Lower lobe of right lung (tissue), 2 donors: ENCODE measurements at regions not wholly inside any gene's neighbourhood (a gene's known extent, or its start where the extent isn't known, plus 50 kb on each side); places are given as distances from the start of the nearest gene placed in this dataset.
"Not testable (repeated sequence)": the region's sequence is repeated elsewhere in the genome, so short reads cannot be mapped to it uniquely, and the experiment has no call there.

Source experiments
- ATAC-seq, 2 donors: fragments of 200-7000 bp; cut with Tn5 transposase; one replicate each; pipeline ENCODE4 v1.9.1; 2020 to 2022; ENCODE audit warnings: mild to moderate bottlenecking in 2 of 2, moderate library complexity in 2 of 2
- DNase-seq: peaks from one replicate; pipeline ENCODE4 v3.0.0-alpha.2; 2020
- H3K27ac ChIP-seq: fragments of 200-600 bp; one replicate; pipeline ENCODE4 v1.8.0; 2022
- H3K27me3 ChIP-seq: fragments of 200-600 bp; one replicate; pipeline ENCODE4 v1.8.0; 2022; ENCODE audit warnings: low read depth
- H3K36me3 ChIP-seq: fragments of 200-600 bp; one replicate; pipeline ENCODE4 v1.8.0; 2022; ENCODE audit warnings: mild to moderate bottlenecking
- H3K4me1 ChIP-seq: fragments of 200-600 bp; one replicate; pipeline ENCODE4 v1.8.0; 2022
- H3K4me3 ChIP-seq: fragments of 200-600 bp; one replicate; pipeline ENCODE4 v1.8.0; 2022; ENCODE audit warnings: mild to moderate bottlenecking
- H3K9me3 ChIP-seq: fragments of 200-600 bp; one replicate; pipeline ENCODE4 v1.8.0; 2022
- intact Hi-C: fragments of 100-400 bp; cut with DNase I; formaldehyde crosslinking; loops from one replicate; pipeline ENCODE4 v1.11.0; 2022
- donor health status: DM: no; HTN: yes; CAD: no; lungs with severe emphysema.

DNA sequence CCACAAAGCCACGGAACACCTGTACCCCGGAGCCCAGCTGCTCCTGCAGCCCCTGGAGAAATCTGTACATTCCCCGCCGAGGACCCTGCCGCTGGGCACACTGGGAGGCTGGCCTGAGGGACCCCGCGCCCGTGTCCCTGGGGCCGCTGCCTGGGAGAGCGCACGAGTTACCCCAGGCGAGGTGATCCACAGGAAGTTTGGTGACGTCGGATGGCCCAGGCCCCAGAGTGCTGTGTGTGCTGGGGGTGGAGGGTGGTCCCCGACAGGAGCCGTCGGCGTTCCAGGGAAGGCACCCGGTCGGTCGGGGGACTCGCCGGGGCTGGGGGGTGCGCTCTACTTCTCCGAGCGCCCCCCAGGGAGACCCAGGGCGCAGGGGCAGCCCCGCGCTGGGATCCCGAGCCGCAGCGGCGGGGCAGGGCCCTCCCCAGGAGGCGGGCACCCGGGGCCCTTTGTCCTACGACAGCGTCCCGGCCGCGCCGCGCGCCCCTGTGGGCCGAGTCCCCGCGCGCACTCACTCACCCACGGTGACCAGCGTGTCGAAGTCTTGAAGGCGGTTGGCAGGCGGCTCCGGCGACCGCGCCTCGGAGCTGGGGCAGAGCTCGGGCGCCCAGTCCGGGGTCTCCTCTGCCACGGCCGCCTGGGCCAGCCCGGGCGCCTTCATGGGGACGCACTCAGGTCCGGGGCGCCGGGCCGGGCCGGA is 129.5 kb upstream of the PRKX start:
- DNase-seq, intact Hi-C loops, H3K36me3 ChIP-seq, H3K9me3 ChIP-seq, H3K4me1 ChIP-seq, H3K27ac ChIP-seq, H3K4me3 ChIP-seq, H3K27me3 ChIP-seq: not testable (repeated sequence)
- ATAC-seq = peak in 1 of 2 donors; percentile 70

GRCh38 chrX:3838754-3839153 is 125.3 kb upstream of the PRKX start:
- ATAC-seq, H3K27me3 ChIP-seq, H3K4me1 ChIP-seq, H3K27ac ChIP-seq, H3K4me3 ChIP-seq, H3K36me3 ChIP-seq, H3K9me3 ChIP-seq, intact Hi-C loops, DNase-seq: not testable (repeated sequence)

DNA sequence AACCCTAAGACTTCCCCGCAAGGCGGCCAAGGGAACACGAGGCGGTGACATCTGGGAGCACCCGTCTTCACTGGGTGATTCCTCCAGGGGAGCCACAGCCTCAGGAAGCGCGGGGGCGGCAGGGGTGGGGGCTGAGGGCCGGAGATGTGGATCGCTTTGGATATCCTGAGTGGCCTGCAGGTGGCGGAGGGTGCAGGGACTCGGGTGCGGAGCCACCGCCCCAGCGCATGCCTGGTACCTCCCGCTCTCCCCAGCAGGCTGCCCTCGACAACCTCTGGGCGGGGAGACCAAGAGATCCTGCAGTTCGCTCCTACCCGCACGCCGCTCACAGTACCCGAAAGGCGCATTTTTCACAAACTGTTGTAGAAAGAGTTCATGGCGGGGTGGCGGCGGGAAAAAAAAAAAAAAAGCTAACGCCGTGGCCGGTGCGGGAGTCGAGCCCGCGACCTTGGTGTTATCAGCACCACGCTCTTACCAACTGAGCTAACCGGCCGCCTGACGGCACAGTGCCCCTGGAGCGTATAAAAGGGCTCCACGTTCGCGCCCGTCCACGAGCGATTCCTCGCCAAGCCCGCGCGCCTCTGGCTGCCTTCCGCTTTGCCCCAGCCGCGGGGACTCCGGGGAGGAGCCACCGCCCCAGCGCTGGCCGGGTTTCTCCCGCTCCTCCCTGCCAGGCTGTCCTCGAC is 124.7 kb upstream of the PRKX start:
- intact Hi-C loops, ATAC-seq, H3K36me3 ChIP-seq, H3K27me3 ChIP-seq, H3K4me1 ChIP-seq, H3K27ac ChIP-seq, DNase-seq, H3K4me3 ChIP-seq, H3K9me3 ChIP-seq: not testable (repeated sequence)

DNA sequence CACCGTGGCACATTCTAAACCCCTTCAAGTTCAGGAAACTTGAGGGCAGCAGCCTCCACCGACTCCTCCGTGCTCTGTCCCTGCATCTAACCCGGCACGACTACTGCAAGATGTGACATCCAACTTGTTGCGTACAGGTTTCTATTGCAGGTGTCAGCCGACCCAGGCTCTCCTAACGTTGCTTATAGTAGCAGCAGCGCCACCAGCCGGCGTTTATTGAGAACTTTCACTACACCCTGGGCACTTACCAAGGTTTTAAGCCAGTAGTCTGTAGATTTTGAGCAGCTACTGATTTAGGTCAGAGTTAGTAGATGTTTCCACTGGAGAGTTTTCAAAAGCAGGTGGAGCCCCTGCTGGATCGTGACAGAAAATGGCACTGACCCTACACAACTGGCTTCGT is 123.8 kb upstream of the PRKX start:
- H3K27ac ChIP-seq, intact Hi-C loops, DNase-seq, H3K9me3 ChIP-seq, ATAC-seq, H3K27me3 ChIP-seq, H3K36me3 ChIP-seq, H3K4me3 ChIP-seq, H3K4me1 ChIP-seq: not testable (repeated sequence)

- ATAC-seq, H3K27ac ChIP-seq, H3K36me3 ChIP-seq, H3K9me3 ChIP-seq, intact Hi-C loops, H3K4me1 ChIP-seq, H3K27me3 ChIP-seq, H3K4me3 ChIP-seq, DNase-seq: not testable (repeated sequence)
Measured at GRCh38 chrX:3833761-3834542, 120.5 kb upstream of the PRKX start.

GRCh38 chrX:3830020-3830419 is 116.6 kb upstream of the PRKX start:
- ATAC-seq, DNase-seq, H3K4me1 ChIP-seq, H3K27ac ChIP-seq, H3K36me3 ChIP-seq, H3K9me3 ChIP-seq, H3K27me3 ChIP-seq, intact Hi-C loops, H3K4me3 ChIP-seq: not testable (repeated sequence)

DNA sequence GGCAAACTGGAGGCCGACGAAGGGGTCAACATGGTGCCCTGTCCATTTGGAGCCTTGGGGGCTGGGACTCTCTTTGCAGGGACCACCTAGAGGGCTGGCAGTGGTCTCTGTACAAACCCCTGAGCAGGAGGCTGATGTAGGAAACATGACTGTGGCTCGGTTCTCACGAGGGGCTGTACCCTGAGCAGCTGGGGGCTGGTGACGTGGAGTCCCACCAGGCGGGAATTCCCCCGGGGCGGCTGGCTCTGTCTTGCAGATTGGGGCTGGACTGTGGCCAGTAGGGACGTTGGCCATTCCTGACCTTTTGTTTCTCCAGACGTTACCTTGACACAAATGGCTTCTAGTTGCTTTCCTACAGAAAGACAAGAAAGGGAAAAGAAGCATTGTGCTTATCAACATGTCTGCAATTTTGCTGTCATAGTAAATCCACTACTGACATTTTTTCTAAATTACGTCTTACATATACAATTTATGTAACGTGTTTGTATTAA is 115.6 kb upstream of the PRKX start:
- H3K36me3 ChIP-seq, DNase-seq, H3K4me1 ChIP-seq, H3K9me3 ChIP-seq, H3K4me3 ChIP-seq, H3K27me3 ChIP-seq, intact Hi-C loops, H3K27ac ChIP-seq, ATAC-seq: not testable (repeated sequence)

- ATAC-seq, H3K36me3 ChIP-seq, H3K27ac ChIP-seq, H3K9me3 ChIP-seq, DNase-seq, intact Hi-C loops, H3K4me1 ChIP-seq, H3K27me3 ChIP-seq, H3K4me3 ChIP-seq: not testable (repeated sequence)
Measured at GRCh38 chrX:3828378-3829040, 115.1 kb upstream of the PRKX start.

GRCh38 chrX:3824008-3824407 is 110.6 kb upstream of the PRKX start:
- H3K27ac ChIP-seq, H3K9me3 ChIP-seq, H3K4me1 ChIP-seq, H3K27me3 ChIP-seq, H3K4me3 ChIP-seq, ATAC-seq, intact Hi-C loops, H3K36me3 ChIP-seq, DNase-seq: not testable (repeated sequence)
